ENCODE measurements at regions not wholly inside any gene's neighbourhood (a gene's known extent, or its start where the extent isn't known, plus 50 kb on each side); places are given as distances from the start of the nearest gene placed in this dataset.

- no peak for DNase-seq
- ATAC-seq: no peak
- intact Hi-C loops (cut with DNase I): no loop called here
Measured at GRCh38 chr6:134866563-134866962, 83.3 kb downstream of the ALDH8A1 start.

GRCh38 chr6:134864558-134864957 lies 85.3 kb downstream of the ALDH8A1 start:
- intact Hi-C loops (cut with DNase I): no loop called here
- ATAC-seq (no peak), DNase-seq (no peak)

- ATAC-seq: no peak
- no peak for DNase-seq
- intact Hi-C loops (cut with DNase I): no loop called here
Measured at GRCh38 chr6:134863763-134864510, 86.0 kb downstream of the ALDH8A1 start.

- DNase-seq (no peak), ATAC-seq (no peak)
- intact Hi-C loops (cut with DNase I): no loop called here
Measured at GRCh38 chr6:134854366-134854765, 95.5 kb downstream of the ALDH8A1 start.

- intact Hi-C loops (cut with DNase I): no loop called here
- peak; percentile 59 to 85 for ATAC-seq
- no peak for DNase-seq
Measured at GRCh38 chr6:134853111-134854055, 96.5 kb downstream of the ALDH8A1 start.

GRCh38 chr6:134851548-134851947 lies 98.4 kb downstream of the ALDH8A1 start:
- no peak for ATAC-seq
- no peak for DNase-seq
- intact Hi-C loops (cut with DNase I): no loop called here

- intact Hi-C loops (cut with DNase I): no loop called here
- no peak for ATAC-seq
- no peak for DNase-seq
Measured at GRCh38 chr6:134850721-134851305, 99.1 kb downstream of the ALDH8A1 start.

- DNase-seq: no peak
- intact Hi-C loops (cut with DNase I): no loop called here
- ATAC-seq: no peak
Measured at GRCh38 chr6:134849920-134850447, 99.9 kb downstream of the ALDH8A1 start.

GRCh38 chr6:134848076-134848475 lies 101.8 kb downstream of the ALDH8A1 start:
- intact Hi-C loops (cut with DNase I): no loop called here

GRCh38 chr6:134846865-134847264 lies 103.0 kb downstream of the ALDH8A1 start:
- DNase-seq: no peak
- intact Hi-C loops (cut with DNase I): no loop called here
- no peak for ATAC-seq

More at GRCh38 chr6:134848076-134848475, 101.8 kb downstream of the ALDH8A1 start:
- DNase-seq: no peak
- no peak for ATAC-seq

- DNase-seq (no peak), ATAC-seq (no peak)
- intact Hi-C loops (cut with DNase I): no loop called here
Measured at GRCh38 chr6:134846031-134846430, 103.9 kb downstream of the ALDH8A1 start.

- intact Hi-C loops (cut with DNase I): no loop called here
- ATAC-seq (no peak), DNase-seq (no peak)
Measured at GRCh38 chr6:134844120-134844519, 105.8 kb downstream of the ALDH8A1 start.

- ATAC-seq: no peak
- intact Hi-C loops (cut with DNase I): no loop called here
- DNase-seq: no peak
Measured at GRCh38 chr6:134840086-134840867, 109.6 kb downstream of the ALDH8A1 start.

- DNase-seq: no peak
- ATAC-seq: peak; percentile 38 to 50
Measured at GRCh38 chr6:134835993-134836392, 113.9 kb downstream of the ALDH8A1 start.

GRCh38 chr6:134830940-134831339 lies 119.0 kb downstream of the ALDH8A1 start:
- DNase-seq: no peak
- ATAC-seq: no peak
- intact Hi-C loops (cut with DNase I): no loop called here

More at GRCh38 chr6:134835993-134836392, 113.9 kb downstream of the ALDH8A1 start:
- intact Hi-C loops (cut with DNase I): no loop called here

- no peak for ATAC-seq
- intact Hi-C loops (cut with DNase I): no loop called here
- no peak for DNase-seq
Measured at GRCh38 chr6:134830194-134830593, 119.7 kb downstream of the ALDH8A1 start.

- ATAC-seq (no peak), DNase-seq (no peak)
- intact Hi-C loops (cut with DNase I): loop anchor here (5.0 to 10.0 kb wide), 2 partner anchors 106 to 656 kb away; no protein-coding TSS in a partner anchor
Measured at GRCh38 chr6:134828641-134829040, 121.3 kb downstream of the ALDH8A1 start.

- DNase-seq: peak; percentile 83
- peak; percentile 74 to 92 for ATAC-seq
- intact Hi-C loops (cut with DNase I): loop anchor here (5.0 to 10.0 kb wide), 2 partner anchors 108 to 655 kb away; no protein-coding TSS in a partner anchor
Measured at GRCh38 chr6:134826889-134827737, 122.8 kb downstream of the ALDH8A1 start.

Data from left cardiac atrium (tissue), 4 donors.